Astrocyte (in vitro differentiated cells and primary cell): ENCODE measurements at regions not wholly inside any gene's neighbourhood (a gene's known extent, or its start where the extent isn't known, plus 50 kb on each side); places are given as distances from the start of the nearest gene placed in this dataset.

ENCODE experiments used
- EZH2 ChIP-seq: IDR thresholded peaks from 2 replicates; pipeline ENCODE4 v1.6.1; 2012; ENCODE audit warnings: mild to moderate bottlenecking, low read length, inconsistent platforms; ENCODE audit not compliant: insufficient read depth
- TF ChIP-seq, protein P1 (sequence below): IDR thresholded peaks from 2 replicates; pipeline ENCODE4 v1.5.1; 2011; ENCODE audit warnings: low read depth, mild to moderate bottlenecking, inconsistent platforms, low read length, moderate library complexity; ENCODE audit not compliant: insufficient read depth

DNA sequence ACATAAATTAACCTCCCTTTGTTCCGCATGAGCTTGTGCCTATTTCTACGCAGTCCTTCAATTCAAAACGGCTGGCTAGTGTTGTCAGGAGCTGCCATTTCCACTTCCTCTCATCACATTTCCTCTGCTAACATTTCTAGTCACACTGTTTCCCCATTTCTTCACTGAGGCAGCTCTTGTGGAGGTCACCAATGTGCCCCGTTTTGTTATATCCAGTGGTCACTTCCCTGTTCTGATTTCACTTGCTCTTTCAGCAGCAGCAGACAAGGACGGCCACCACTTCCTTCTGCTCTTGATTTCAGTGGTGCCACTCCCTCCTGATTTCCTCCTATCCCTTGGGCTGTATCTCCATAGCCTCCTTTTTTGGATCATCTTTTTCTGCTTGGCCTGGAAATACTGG is 64.8 kb upstream of the SEC61G start:
- TF ChIP-seq, protein P1, sequence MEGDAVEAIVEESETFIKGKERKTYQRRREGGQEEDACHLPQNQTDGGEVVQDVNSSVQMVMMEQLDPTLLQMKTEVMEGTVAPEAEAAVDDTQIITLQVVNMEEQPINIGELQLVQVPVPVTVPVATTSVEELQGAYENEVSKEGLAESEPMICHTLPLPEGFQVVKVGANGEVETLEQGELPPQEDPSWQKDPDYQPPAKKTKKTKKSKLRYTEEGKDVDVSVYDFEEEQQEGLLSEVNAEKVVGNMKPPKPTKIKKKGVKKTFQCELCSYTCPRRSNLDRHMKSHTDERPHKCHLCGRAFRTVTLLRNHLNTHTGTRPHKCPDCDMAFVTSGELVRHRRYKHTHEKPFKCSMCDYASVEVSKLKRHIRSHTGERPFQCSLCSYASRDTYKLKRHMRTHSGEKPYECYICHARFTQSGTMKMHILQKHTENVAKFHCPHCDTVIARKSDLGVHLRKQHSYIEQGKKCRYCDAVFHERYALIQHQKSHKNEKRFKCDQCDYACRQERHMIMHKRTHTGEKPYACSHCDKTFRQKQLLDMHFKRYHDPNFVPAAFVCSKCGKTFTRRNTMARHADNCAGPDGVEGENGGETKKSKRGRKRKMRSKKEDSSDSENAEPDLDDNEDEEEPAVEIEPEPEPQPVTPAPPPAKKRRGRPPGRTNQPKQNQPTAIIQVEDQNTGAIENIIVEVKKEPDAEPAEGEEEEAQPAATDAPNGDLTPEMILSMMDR, result no peak
- no peak for TF ChIP-seq EZH2
